K562 (cell line): ENCODE measurements at regions not wholly inside any gene's neighbourhood (a gene's known extent, or its start where the extent isn't known, plus 50 kb on each side); places are given as distances from the start of the nearest gene placed in this dataset.

ENCODE experiments used
- CREBBP ChIP-seq: IDR thresholded peaks from one replicate; pipeline ENCODE4 v1.6.1; 2012; ENCODE audit warnings: low read depth, mild to moderate bottlenecking, control low read depth, inconsistent platforms, low read length
- CSDE1 ChIP-seq, 2 experiments: fragments of 450-650 bp; IDR thresholded peaks; 2 replicates each; pipeline ENCODE4 v1.6.1; 2016; ENCODE audit warnings: mild to moderate bottlenecking in 1 of 2
- CXXC5 ChIP-seq: fragments of 250-450 bp; sonication (Bioruptor Pico); IDR thresholded peaks from 2 replicates; pipeline ENCODE4 v1.8.0; 2022; ENCODE audit warnings: inconsistent platforms, mild to moderate bottlenecking, moderate library complexity
- DACH1 ChIP-seq: fragments of 450-650 bp; IDR thresholded peaks from 2 replicates; pipeline ENCODE4 v1.6.1; 2018; ENCODE audit not compliant: partially characterized antibody
- HNRNPL ChIP-seq: fragments of 200-400 bp; formaldehyde crosslinking; IDR thresholded peaks from 2 replicates; pipeline ENCODE4 v1.6.1; 2017; ENCODE audit warnings: low read depth, mild to moderate bottlenecking, low read length
- JUNB ChIP-seq: fragments of 450-650 bp; formaldehyde crosslinking; conservative IDR thresholded peaks from 2 replicates; pipeline ENCODE4 v1.4.0; 2020; ENCODE audit warnings: mild to moderate bottlenecking
- KDM1A ChIP-seq, 2 experiments: fragments of 450-650 bp; IDR thresholded peaks; 2 replicates each; pipeline ENCODE4 v1.6.1; 2016; ENCODE audit warnings: mild to moderate bottlenecking in 2 of 2
- LEF1 ChIP-seq: fragments of 450-650 bp; IDR thresholded peaks from 2 replicates; pipeline ENCODE4 v1.6.1; 2016; ENCODE audit warnings: mild to moderate bottlenecking
- MEF2A ChIP-seq: IDR thresholded peaks from 2 replicates; pipeline ENCODE4 v1.6.1; 2011; ENCODE audit warnings: low read depth, mild to moderate bottlenecking, low read length, moderate library complexity; ENCODE audit not compliant: control insufficient read depth
- PYGO2 ChIP-seq: fragments of 450-650 bp; IDR thresholded peaks from 2 replicates; pipeline ENCODE4 v1.6.1; 2016; ENCODE audit warnings: mild to moderate bottlenecking, missing genetic modification characterization, moderate library complexity, missing compliant biosample characterization
- SMAD3 ChIP-seq: fragments of 450-650 bp; formaldehyde crosslinking; conservative IDR thresholded peaks from 2 replicates; pipeline ENCODE4 v1.4.0; 2020; ENCODE audit warnings: mild to moderate bottlenecking
- TCF7 ChIP-seq: sonication (generic); IDR thresholded peaks from 2 replicates; pipeline ENCODE4 v1.6.1; 2016; ENCODE audit warnings: antibody characterized with exemption, borderline replicate concordance
- ZFPM2 ChIP-seq: fragments of 250-450 bp; sonication (Bioruptor Pico); IDR thresholded peaks from 2 replicates; pipeline ENCODE4 v1.5.1; 2022; ENCODE audit warnings: mild to moderate bottlenecking
- ZNF707 ChIP-seq: fragments of 250-450 bp; sonication (Bioruptor Pico); conservative IDR thresholded peaks from 2 replicates; pipeline ENCODE4 v1.8.0; 2022; ENCODE audit warnings: inconsistent platforms, mild to moderate bottlenecking, moderate library complexity
- ZNF75A ChIP-seq: fragments of 450-650 bp; formaldehyde crosslinking; IDR thresholded peaks from 2 replicates; pipeline ENCODE4 v1.4.0; 2020; ENCODE audit warnings: mild to moderate bottlenecking
- TF ChIP-seq, protein P1 (sequence below), 2 experiments: fragments of 150-350 bp in 1 of 2; IDR thresholded peaks; 2 replicates each; pipeline ENCODE4 v1.6.1; 2012 to 2016; ENCODE audit warnings: low read depth in 2 of 2, low read length in 2 of 2, mild to moderate bottlenecking in 1 of 2, moderate library complexity in 1 of 2
- TF ChIP-seq, protein P2 (sequence below): fragments of 450-650 bp; IDR thresholded peaks from 2 replicates; pipeline ENCODE4 v1.6.1; 2017; ENCODE audit warnings: antibody characterized with exemption
- TF ChIP-seq, protein P3 (sequence below): sonication (generic); formaldehyde crosslinking; IDR thresholded peaks from 2 replicates; pipeline ENCODE4 v1.8.1; 2023; ENCODE audit warnings: mild to moderate bottlenecking, missing genetic modification reagents
- TF ChIP-seq, protein P4 (sequence below): sonication (generic); formaldehyde crosslinking; IDR thresholded peaks from 2 replicates; pipeline ENCODE4 v1.8.1; 2023; ENCODE audit warnings: mild to moderate bottlenecking, missing genetic modification reagents

DNA sequence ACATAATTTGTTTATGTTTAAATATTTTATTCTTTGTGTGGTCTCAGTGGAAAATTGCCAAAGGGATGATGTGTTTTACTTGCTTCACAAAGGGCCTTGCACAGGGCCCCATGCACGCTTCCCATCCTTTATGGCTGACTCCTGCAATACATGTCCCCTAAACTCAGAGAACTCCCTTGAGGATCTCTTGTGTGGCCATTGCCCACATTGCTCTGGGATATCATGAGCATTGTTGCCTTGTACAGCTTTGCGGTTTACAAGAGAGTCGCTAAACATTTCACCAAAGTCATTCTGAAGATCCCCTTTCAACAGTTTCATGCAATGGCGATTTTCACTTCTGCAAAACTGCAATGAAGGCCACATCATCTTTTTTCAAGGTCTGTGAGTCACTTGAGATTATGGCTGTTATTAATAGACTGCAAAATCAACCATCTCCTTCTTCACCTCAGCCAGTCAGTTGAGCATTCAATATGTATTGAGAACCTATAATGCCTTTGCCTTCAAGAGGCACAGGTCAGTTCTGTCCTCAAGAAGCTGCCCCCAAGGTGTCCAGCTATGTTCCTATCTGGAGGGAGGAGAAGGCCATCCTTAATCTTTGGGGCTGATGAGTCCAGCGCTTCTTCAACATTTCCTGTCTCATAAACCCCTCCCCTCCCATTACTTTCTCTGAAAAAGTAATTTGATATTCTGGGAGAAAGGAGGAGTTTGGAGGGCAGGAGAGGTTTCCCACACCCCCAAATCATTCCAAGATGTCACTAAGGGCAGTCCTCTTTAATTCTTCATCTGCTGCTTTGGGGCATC, 108.1 kb downstream of the CCDC71L start (continued):
- no peak for TF ChIP-seq DACH1
- TF ChIP-seq, protein P1, sequence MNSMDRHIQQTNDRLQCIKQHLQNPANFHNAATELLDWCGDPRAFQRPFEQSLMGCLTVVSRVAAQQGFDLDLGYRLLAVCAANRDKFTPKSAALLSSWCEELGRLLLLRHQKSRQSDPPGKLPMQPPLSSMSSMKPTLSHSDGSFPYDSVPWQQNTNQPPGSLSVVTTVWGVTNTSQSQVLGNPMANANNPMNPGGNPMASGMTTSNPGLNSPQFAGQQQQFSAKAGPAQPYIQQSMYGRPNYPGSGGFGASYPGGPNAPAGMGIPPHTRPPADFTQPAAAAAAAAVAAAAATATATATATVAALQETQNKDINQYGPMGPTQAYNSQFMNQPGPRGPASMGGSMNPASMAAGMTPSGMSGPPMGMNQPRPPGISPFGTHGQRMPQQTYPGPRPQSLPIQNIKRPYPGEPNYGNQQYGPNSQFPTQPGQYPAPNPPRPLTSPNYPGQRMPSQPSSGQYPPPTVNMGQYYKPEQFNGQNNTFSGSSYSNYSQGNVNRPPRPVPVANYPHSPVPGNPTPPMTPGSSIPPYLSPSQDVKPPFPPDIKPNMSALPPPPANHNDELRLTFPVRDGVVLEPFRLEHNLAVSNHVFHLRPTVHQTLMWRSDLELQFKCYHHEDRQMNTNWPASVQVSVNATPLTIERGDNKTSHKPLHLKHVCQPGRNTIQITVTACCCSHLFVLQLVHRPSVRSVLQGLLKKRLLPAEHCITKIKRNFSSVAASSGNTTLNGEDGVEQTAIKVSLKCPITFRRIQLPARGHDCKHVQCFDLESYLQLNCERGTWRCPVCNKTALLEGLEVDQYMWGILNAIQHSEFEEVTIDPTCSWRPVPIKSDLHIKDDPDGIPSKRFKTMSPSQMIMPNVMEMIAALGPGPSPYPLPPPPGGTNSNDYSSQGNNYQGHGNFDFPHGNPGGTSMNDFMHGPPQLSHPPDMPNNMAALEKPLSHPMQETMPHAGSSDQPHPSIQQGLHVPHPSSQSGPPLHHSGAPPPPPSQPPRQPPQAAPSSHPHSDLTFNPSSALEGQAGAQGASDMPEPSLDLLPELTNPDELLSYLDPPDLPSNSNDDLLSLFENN (IDR thresholded peaks at IDR 0.05; ENCODE audit: low read depth in 2 of 2, low read length in 2 of 2) = no peak
- TF ChIP-seq JUNB (CRISPR knock-in tag) = no peak
- TF ChIP-seq KDM1A (IDR thresholded peaks at IDR 0.05) = no peak
- TF ChIP-seq TCF7 = no peak
- no peak for TF ChIP-seq ZFPM2 (CRISPR knock-in tag)
- 0 out of 2 replicates have a peak, but pooled peaks have one; percentile 51 for TF ChIP-seq SMAD3 (CRISPR knock-in tag)
- no peak for TF ChIP-seq CSDE1 (IDR thresholded peaks at IDR 0.05)
- no peak for TF ChIP-seq HNRNPL
- no peak for TF ChIP-seq ZNF75A (CRISPR knock-in tag)
- TF ChIP-seq, protein P2, sequence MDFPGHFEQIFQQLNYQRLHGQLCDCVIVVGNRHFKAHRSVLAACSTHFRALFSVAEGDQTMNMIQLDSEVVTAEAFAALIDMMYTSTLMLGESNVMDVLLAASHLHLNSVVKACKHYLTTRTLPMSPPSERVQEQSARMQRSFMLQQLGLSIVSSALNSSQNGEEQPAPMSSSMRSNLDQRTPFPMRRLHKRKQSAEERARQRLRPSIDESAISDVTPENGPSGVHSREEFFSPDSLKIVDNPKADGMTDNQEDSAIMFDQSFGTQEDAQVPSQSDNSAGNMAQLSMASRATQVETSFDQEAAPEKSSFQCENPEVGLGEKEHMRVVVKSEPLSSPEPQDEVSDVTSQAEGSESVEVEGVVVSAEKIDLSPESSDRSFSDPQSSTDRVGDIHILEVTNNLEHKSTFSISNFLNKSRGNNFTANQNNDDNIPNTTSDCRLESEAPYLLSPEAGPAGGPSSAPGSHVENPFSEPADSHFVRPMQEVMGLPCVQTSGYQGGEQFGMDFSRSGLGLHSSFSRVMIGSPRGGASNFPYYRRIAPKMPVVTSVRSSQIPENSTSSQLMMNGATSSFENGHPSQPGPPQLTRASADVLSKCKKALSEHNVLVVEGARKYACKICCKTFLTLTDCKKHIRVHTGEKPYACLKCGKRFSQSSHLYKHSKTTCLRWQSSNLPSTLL = no peak
- TF ChIP-seq, protein P3, sequence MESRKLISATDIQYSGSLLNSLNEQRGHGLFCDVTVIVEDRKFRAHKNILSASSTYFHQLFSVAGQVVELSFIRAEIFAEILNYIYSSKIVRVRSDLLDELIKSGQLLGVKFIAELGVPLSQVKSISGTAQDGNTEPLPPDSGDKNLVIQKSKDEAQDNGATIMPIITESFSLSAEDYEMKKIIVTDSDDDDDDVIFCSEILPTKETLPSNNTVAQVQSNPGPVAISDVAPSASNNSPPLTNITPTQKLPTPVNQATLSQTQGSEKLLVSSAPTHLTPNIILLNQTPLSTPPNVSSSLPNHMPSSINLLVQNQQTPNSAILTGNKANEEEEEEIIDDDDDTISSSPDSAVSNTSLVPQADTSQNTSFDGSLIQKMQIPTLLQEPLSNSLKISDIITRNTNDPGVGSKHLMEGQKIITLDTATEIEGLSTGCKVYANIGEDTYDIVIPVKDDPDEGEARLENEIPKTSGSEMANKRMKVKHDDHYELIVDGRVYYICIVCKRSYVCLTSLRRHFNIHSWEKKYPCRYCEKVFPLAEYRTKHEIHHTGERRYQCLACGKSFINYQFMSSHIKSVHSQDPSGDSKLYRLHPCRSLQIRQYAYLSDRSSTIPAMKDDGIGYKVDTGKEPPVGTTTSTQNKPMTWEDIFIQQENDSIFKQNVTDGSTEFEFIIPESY (CRISPR knock-in tag) = 0 out of 2 replicates have a peak, but pooled peaks have one; percentile 60
- TF ChIP-seq, protein P4, sequence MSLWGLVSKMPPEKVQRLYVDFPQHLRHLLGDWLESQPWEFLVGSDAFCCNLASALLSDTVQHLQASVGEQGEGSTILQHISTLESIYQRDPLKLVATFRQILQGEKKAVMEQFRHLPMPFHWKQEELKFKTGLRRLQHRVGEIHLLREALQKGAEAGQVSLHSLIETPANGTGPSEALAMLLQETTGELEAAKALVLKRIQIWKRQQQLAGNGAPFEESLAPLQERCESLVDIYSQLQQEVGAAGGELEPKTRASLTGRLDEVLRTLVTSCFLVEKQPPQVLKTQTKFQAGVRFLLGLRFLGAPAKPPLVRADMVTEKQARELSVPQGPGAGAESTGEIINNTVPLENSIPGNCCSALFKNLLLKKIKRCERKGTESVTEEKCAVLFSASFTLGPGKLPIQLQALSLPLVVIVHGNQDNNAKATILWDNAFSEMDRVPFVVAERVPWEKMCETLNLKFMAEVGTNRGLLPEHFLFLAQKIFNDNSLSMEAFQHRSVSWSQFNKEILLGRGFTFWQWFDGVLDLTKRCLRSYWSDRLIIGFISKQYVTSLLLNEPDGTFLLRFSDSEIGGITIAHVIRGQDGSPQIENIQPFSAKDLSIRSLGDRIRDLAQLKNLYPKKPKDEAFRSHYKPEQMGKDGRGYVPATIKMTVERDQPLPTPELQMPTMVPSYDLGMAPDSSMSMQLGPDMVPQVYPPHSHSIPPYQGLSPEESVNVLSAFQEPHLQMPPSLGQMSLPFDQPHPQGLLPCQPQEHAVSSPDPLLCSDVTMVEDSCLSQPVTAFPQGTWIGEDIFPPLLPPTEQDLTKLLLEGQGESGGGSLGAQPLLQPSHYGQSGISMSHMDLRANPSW (CRISPR knock-in tag) = no peak
- no peak for TF ChIP-seq ZNF707 (CRISPR knock-in tag)
- TF ChIP-seq MEF2A = peak; percentile 65; the same call in 1 of the 2 replicates
- peak; percentile 54; the same call in 1 of the 2 replicates for TF ChIP-seq PYGO2 (tag)
- TF ChIP-seq CREBBP = no peak
- no peak for TF ChIP-seq LEF1
- peak; percentile 37; the same call in 1 of the 2 replicates for TF ChIP-seq CXXC5 (CRISPR knock-in tag)
